A204.1 (cell line): ENCODE measurements at regions not wholly inside any gene's neighbourhood (a gene's known extent, or its start where the extent isn't known, plus 50 kb on each side); places are given as distances from the start of the nearest gene placed in this dataset.
"Not testable (repeated sequence)": the region's sequence is repeated elsewhere in the genome, so short reads cannot be mapped to it uniquely, and the experiment has no call there.

Experiments used
- FAIRE-seq: peaks from 2 replicates; lab custom pipeline; 2012; peaks lifted over from hg19 to GRCh38; lab: Jason Lieb, UNC

DNA sequence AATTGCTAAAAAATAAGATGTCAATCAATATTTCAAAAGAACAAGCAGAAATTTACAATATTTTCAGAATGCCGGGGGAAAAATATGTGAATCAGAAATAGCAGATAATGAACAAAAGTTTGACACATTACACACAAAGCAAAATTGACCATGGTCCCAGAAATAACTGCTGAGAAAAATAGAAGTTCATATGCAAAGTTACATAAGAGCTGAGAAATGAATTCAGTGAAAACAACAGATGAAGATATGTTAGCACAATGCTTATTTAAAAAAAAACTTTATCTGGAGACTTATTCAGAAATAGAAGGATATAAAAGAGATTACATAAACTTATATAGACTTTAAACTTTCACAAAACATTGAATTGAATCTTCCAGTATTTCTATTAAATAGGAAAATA lies 1483.7 kb upstream of the ACO1 start:
- no peak for FAIRE-seq

- no peak for FAIRE-seq
These were observed 1471.1 kb upstream of the ACO1 start for GRCh38 chr9:30913331-30913730.

GRCh38 chr9:30915451-30915850 lies 1469.0 kb upstream of the ACO1 start:
- no peak for FAIRE-seq

- no peak for FAIRE-seq
These were observed 1459.3 kb upstream of the ACO1 start for GRCh38 chr9:30925126-30925525.

DNA sequence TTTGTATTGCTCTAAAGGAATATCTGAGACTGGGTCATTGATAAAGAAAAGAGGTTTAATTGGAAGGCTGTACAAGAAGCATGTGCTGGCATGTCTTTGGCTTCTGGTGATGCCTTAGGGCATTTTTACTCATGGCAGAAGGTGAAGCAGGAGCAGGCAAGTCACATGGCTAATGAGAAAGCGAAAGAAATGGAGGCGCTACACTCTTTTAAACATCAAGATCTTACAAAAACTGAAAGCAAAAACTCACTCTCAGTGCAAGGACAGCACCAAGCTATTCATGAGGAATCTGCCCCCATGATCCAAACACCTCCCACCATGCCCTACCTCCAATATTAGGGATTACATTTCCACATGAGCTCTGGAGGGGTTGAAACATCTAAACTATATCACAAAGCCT lies 1458.8 kb upstream of the ACO1 start:
- no peak for FAIRE-seq

DNA sequence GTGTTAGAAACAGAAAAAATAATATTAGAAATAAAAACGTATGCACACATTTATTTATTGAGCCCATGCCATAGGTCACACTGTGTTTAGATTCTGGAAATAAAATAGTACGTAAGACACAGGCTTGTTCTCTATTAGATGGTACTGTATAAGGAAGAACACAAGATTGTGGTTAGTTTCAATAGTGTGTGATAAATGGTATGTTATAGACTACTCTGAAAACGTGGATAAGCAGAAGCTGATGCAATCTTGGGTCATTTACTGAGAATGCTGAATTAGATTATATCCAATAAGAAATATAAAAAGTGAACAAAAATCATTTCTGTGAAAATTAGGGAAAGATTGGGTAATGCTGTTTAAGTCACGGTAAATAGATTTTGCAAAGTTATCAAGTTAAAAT lies 1456.4 kb upstream of the ACO1 start:
- no peak for FAIRE-seq

DNA sequence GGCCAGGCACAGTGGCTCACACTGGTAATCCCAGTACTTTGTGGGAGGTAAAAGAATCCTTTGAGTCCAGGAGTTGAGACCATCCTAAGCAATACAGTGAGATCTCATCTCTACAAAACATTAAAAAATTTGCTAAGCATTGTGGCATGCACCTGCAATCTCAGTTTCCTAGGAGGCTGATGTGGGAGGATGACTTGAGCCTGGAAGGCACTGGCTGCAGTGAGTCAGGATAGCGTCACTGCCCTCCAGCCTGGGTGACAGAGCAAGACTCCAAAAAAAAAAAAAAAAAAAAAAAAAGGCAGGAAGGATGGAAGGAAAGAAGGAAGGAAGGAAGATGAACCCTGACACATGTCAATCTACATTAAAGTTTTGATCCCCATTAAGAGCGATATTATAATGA lies 1452.2 kb upstream of the ACO1 start:
- FAIRE-seq: no peak

- FAIRE-seq: no peak
These were observed 1448.7 kb upstream of the ACO1 start for GRCh38 chr9:30935730-30936129.

- no peak for FAIRE-seq
These were observed 1447.3 kb upstream of the ACO1 start for GRCh38 chr9:30937106-30937505.

- FAIRE-seq: not testable (repeated sequence)
These were observed 1441.6 kb upstream of the ACO1 start for GRCh38 chr9:30942852-30943251.

DNA sequence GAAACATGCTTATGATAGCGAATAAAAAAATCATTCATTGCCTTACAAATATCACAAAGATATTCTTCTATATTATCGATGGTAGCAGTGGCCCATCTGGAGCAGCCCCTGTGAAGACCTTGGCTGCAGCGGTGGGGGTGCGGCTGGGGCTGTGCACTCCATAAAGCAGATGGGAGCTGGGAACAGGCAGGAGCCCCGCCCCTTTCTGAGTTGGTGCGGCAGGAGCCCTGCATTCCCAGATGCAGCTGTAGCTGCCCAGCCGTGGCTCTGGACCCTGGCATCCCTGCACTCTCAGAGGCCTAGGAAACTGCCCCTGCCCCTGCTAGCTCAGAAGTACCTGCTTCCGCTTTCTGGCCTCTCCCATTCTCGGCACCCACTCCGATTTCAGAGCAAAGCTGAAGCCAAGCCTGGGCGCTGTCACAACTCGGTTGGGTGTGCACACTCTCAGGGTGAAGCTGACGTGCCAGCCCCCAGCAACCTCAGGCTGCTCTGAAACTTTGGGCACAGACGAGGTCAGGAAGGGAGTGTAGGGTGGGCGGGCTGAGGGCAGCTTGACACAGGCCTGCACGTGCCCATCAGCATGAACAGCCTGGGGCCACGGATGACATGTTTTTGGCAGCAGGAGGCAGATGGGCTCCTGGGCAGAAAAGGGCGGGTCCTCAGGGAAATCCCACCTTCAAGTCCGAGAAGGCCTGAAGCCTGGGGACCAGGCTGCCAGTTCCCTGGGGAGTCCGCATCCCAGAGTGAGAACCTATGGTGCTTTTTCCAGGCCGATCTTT lies 1440.8 kb upstream of the ACO1 start:
- FAIRE-seq: no peak

- no peak for FAIRE-seq
These were observed 1440.2 kb upstream of the ACO1 start for GRCh38 chr9:30944225-30944569.

DNA sequence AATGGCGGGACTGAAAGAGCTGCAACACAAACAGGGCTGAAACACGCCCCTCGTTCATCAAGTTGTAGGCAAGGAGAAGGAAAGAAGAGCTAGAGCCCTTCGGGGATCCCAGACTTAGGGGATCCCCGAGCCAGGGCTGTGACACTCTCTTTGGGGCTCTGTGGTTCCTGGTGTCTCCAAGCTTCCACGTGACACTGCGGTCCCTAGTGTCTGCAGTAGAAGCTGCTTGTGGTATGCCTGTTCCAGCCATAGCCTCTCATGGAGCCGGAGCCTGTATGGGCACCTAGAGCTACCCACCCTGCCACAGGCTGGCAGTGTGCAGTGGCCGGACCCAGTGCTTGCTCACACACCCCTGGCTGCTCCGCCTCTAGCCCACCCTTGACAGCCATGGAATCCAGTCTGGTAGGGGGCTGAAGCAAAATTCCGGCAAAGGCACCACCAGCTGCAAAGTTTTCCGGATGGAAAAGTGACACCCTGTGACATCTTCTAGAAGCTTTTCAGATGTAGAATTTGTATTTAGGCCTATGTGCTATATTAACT lies 1439.6 kb upstream of the ACO1 start:
- FAIRE-seq: no peak

DNA sequence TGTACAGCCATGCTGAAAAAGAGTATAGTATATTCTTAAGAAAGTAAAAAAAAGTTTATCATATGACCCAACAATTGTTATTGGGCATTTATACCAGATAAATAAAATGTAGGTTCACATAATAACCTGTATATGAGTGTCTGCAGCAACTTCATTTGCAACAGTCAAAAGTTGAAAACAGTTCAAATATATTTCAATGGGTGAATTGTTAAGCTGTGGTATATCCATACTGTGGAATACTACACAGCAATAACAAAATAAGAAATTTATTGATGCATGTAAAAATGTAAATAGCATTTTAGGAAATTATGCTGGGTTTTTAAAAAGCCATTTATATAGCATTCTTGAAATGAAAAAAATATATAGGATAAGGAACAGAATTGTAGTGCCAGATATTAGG lies 1420.1 kb upstream of the ACO1 start:
- no peak for FAIRE-seq

- no peak for FAIRE-seq
These were observed 1417.0 kb upstream of the ACO1 start for GRCh38 chr9:30967476-30967875.

DNA sequence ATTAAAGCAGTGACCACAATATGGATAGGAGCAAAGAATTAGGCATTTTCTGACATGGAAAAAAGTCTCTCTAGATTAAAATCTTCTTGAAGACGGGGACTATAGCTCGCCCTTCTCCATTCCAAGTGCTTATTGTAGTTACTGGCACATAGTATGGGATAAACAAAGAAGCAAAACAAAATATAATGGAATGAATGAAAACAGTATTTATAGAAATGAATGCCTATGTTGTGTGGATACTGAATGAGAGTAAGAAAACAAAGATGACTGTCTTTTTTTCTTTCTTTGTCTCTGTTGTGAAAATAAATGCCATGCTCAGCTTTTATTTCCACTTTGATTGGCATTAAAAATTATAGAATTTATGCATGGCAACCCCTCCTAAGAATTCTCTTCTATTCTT lies 1414.3 kb upstream of the ACO1 start:
- FAIRE-seq: no peak

- no peak for FAIRE-seq
These were observed 1413.6 kb upstream of the ACO1 start for GRCh38 chr9:30970812-30971211.

DNA sequence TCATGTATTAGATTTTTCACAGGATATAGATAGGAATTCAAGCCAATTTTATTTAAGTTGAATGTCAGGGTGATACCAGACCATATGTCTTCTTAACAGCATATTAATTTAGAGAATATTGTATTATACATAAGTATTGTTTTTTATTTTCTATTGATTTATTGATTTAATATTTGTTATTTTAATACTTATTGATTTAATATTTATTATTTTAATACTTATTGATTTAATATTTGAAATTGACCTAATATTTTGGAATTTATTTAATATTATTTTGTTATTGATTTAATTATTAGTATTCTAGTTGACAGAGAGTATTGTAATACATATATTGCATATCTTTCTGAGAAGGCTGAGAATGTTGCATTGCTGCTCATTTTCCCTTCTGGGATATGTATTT lies 1411.8 kb upstream of the ACO1 start:
- peak; percentile 91 for FAIRE-seq

- no peak for FAIRE-seq
These were observed 1406.5 kb upstream of the ACO1 start for GRCh38 chr9:30977965-30978364.

GRCh38 chr9:30982301-30982700 lies 1402.1 kb upstream of the ACO1 start:
- no peak for FAIRE-seq

DNA sequence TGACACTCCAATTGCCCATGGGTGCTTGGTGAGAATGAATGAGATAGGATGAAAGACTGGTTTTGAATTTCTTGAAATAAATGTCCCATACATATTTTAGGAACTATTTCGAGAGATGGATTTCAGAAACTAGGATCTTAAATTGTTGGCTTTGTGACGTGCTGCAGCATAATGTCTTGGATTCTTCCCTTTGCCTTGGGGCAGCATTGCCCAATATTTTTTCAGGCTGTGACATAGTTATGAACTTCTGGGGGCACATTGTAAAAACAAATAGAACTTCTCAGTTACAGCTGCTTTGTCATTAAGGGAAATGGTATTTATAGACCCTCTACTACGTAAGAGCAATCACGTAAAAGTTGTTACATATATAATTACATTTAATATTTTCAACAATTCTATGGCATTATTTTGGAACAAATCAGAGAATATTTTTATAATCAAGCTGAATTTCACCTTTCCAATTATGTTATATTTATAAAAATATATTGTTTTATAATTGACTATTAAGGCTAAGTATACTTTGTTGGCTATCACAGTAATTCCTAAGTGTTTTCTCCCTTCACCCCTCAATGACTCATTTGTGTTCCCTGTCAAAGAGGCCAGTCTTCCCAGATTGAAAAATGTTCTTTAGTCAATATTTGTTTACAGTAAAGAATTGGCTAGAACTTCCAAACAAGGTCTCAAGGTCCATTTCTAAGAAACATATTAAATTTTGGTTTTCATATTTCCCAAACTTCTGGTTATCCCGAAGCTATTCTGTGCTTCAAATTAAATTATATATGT lies 1388.3 kb upstream of the ACO1 start:
- no peak for FAIRE-seq

GRCh38 chr9:30996761-30997160 lies 1387.7 kb upstream of the ACO1 start:
- no peak for FAIRE-seq

DNA sequence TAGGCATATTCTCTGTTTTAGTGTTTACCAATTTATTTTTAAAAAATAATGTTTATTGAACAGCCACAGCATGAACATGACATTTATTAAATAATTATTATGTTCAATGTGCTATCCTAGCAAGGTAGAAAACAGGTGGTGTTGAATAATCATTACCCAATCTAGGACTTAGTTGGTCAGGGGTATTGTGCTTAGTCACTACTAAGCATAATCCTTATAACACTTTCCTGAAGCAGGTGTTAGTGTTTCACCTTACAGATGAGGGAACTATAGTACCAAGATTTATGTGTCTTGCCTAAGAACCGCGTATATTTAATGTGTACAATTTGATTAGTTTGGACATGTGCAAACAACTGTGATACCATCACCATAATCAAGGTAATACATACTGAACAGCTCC lies 1387.2 kb upstream of the ACO1 start:
- no peak for FAIRE-seq
